ENCODE measurements at regions not wholly inside any gene's neighbourhood (a gene's known extent, or its start where the extent isn't known, plus 50 kb on each side); places are given as distances from the start of the nearest gene placed in this dataset.

- 38 to 54% methylated on average over 3 of the region's 3 CpGs for WGBS, 2 donors
- intact Hi-C loops (cut with DNase I): no loop called here
- no peak overlapping the region for H3K27ac ChIP-seq
- no peaks in the 10 kb centered on the region for H3K36me3 ChIP-seq
- no peaks in the 10 kb centered on the region for H3K9me3 ChIP-seq
- no peaks in the 10 kb centered on the region for H3K27me3 ChIP-seq
- TF ChIP-seq CTCF (IDR thresholded peaks at IDR 0.05) (no peak), POLR2A (IDR thresholded peaks at IDR 0.05) (no peak)
- no peaks in the 10 kb centered on the region for H3K4me1 ChIP-seq
- H3K4me3 ChIP-seq (replicated peaks in 1 of 3): no peak overlapping the region
- no peak for DNase-seq
Measured at GRCh38 chr2:12257476-12257875, 459.3 kb upstream of the TRIB2 start.

GRCh38 chr2:12259493-12259892, 457.2 kb upstream of the TRIB2 start:
- WGBS, 2 donors: 92 to 94% methylated on average over 3 of the region's 3 CpGs
- TF ChIP-seq POLR2A (IDR thresholded peaks at IDR 0.05) (no peak), CTCF (IDR thresholded peaks at IDR 0.05) (no peak)
- intact Hi-C loops (cut with DNase I): no loop called here
- H3K27me3 ChIP-seq: no peaks in the 10 kb centered on the region
- no peak overlapping the region for H3K27ac ChIP-seq
- DNase-seq: no peak
- peaks cover 0 to 4% of the 10 kb centered on the region in 2 donors for H3K4me1 ChIP-seq
- no peaks in the 10 kb centered on the region for H3K9me3 ChIP-seq
- H3K36me3 ChIP-seq: no peaks in the 10 kb centered on the region
- no peak overlapping the region for H3K4me3 ChIP-seq (replicated peaks in 1 of 3)

GRCh38 chr2:12261986-12262680, 454.6 kb upstream of the TRIB2 start:
- no peaks in the 10 kb centered on the region for H3K27me3 ChIP-seq
- intact Hi-C loops (cut with DNase I): no loop called here
- no peak overlapping the region for H3K27ac ChIP-seq
- no peaks in the 10 kb centered on the region for H3K9me3 ChIP-seq
- WGBS, 2 donors: 87 to 88% methylated on average over 3 of the region's 3 CpGs
- H3K4me3 ChIP-seq (replicated peaks in 1 of 3): no peak overlapping the region
- no peaks in the 10 kb centered on the region for H3K36me3 ChIP-seq
- peaks cover 0 to 4% of the 10 kb centered on the region in 2 donors for H3K4me1 ChIP-seq
- no peak for DNase-seq
- TF ChIP-seq CTCF (IDR thresholded peaks at IDR 0.05) (no peak), POLR2A (IDR thresholded peaks at IDR 0.05) (no peak)

- WGBS, 2 donors: 62 to 67% methylated on average over 2 of the region's 2 CpGs
Measured at GRCh38 chr2:12262681-12263436, 453.9 kb upstream of the TRIB2 start.

More at GRCh38 chr2:12262681-12263436, 453.9 kb upstream of the TRIB2 start:
- no peaks in the 10 kb centered on the region for H3K9me3 ChIP-seq
- no peak for TF ChIP-seq POLR2A (IDR thresholded peaks at IDR 0.05)
- no peak for TF ChIP-seq CTCF (IDR thresholded peaks at IDR 0.05)
- H3K27me3 ChIP-seq: no peaks in the 10 kb centered on the region
- no peaks in the 10 kb centered on the region for H3K36me3 ChIP-seq
- DNase-seq: no peak
- H3K27ac ChIP-seq: no peak overlapping the region
- peaks cover 0 to 4% of the 10 kb centered on the region in 2 donors for H3K4me1 ChIP-seq
- intact Hi-C loops (cut with DNase I): no loop called here
- H3K4me3 ChIP-seq (replicated peaks in 1 of 3): no peak overlapping the region
